HepG2 (cell line): ENCODE measurements at regions not wholly inside any gene's neighbourhood (a gene's known extent, or its start where the extent isn't known, plus 50 kb on each side); places are given as distances from the start of the nearest gene placed in this dataset.

Experiments used
- CTCF ChIP-seq: sonication (generic); formaldehyde crosslinking; IDR thresholded peaks from 2 replicates; pipeline ENCODE4 v1.5.0; 2020; ENCODE audit warnings: mild to moderate bottlenecking, missing genetic modification reagents, moderate library complexity
- DNMT1 ChIP-seq: sonication (generic); formaldehyde crosslinking; IDR thresholded peaks from 2 replicates; pipeline ENCODE4 v1.5.1; 2020; ENCODE audit warnings: mild to moderate bottlenecking, missing genetic modification reagents
- E2F1 ChIP-seq: sonication (generic); formaldehyde crosslinking; IDR thresholded peaks from 2 replicates; pipeline ENCODE4 v1.5.0; 2020; ENCODE audit warnings: missing genetic modification reagents
- ELF4 ChIP-seq: sonication (generic); formaldehyde crosslinking; IDR thresholded peaks from 2 replicates; pipeline ENCODE4 v1.5.0; 2020; ENCODE audit warnings: missing genetic modification reagents, mild to moderate bottlenecking, moderate library complexity, borderline replicate concordance
- KLF16 ChIP-seq, 2 experiments: sonication (generic) in 1 of 2; formaldehyde crosslinking in 1 of 2; IDR thresholded peaks; 2 replicates each; pipeline versions ENCODE4 v1.6.1 to v1.8.0; 2016 to 2023; ENCODE audit warnings: missing genetic modification reagents in 2 of 2, missing compliant biosample characterization in 1 of 2
- MEIS1 ChIP-seq: sonication (generic); formaldehyde crosslinking; IDR thresholded peaks from 2 replicates; pipeline ENCODE4 v1.9.0; 2021; ENCODE audit warnings: mild to moderate bottlenecking, missing genetic modification reagents, moderate library complexity, borderline replicate concordance
- POLR2AphosphoS5 ChIP-seq: IDR thresholded peaks from 2 replicates; pipeline ENCODE4 v1.6.1; 2012; ENCODE audit warnings: low read depth, low read length
- PRPF4 ChIP-seq: fragments of 200-400 bp; formaldehyde crosslinking; IDR thresholded peaks from 2 replicates; pipeline ENCODE4 v1.6.1; 2016; ENCODE audit warnings: low read length, low read depth; ENCODE audit not compliant: poor library complexity, severe bottlenecking
- RBM39 ChIP-seq: fragments of 200-400 bp; formaldehyde crosslinking; IDR thresholded peaks from one replicate; pipeline ENCODE4 v1.6.1; 2018; ENCODE audit warnings: antibody characterized with exemption, mild to moderate bottlenecking, low read depth, low read length; ENCODE audit not compliant: poor library complexity, severe bottlenecking
- RNF2 ChIP-seq: fragments of 450-650 bp; conservative IDR thresholded peaks from 2 replicates; pipeline ENCODE4 v1.6.1; 2016; ENCODE audit warnings: low read depth
- ZNF687 ChIP-seq: sonication (generic); formaldehyde crosslinking; IDR thresholded peaks from 2 replicates; pipeline ENCODE4 v1.5.1; 2020; ENCODE audit warnings: mild to moderate bottlenecking, missing genetic modification reagents, moderate library complexity
- ZNF792 ChIP-seq: IDR thresholded peaks from 2 replicates; pipeline ENCODE4 v1.6.1; 2016
- ZNF816 ChIP-seq: sonication (generic); formaldehyde crosslinking; IDR thresholded peaks from 2 replicates; pipeline ENCODE4 v1.8.0; 2022; ENCODE audit warnings: missing genetic modification reagents, mild to moderate bottlenecking, borderline replicate concordance

- TF ChIP-seq KLF16 (CRISPR knock-in tag; IDR thresholded peaks at IDR 0.05) (no peak), E2F1 (no peak), ZNF687 (no peak), RBM39 (no peak), PRPF4 (no peak), ZNF792 (no peak), CTCF (CRISPR knock-in tag) (no peak), RNF2 (no peak), DNMT1 (CRISPR knock-in tag) (no peak), ZNF816 (CRISPR knock-in tag) (no peak), POLR2AphosphoS5 (no peak), ELF4 (no peak), MEIS1 (CRISPR knock-in tag) (no peak)
Measured at GRCh38 chr2:198340846-198341245, 536.5 kb downstream of the PLCL1 start.
